ENCODE measurements at regions not wholly inside any gene's neighbourhood (a gene's known extent, or its start where the extent isn't known, plus 50 kb on each side); places are given as distances from the start of the nearest gene placed in this dataset.

GRCh38 chr3:176005564-176005963 lies 1146.4 kb downstream of the NAALADL2 start:
- Mint-ChIP-seq H3K36me3 (ENCODE audit: insufficient read depth in 1 of 3, low read depth in 3 of 3) (no peaks in the 10 kb centered on the region), H3K27me3 (ENCODE audit: low read depth) (no peaks in the 10 kb centered on the region), H3K27ac (no peak overlapping the region; a peak in 1 of 7 replicates), H3K4me1 (peaks cover 14 to 19% of the 10 kb centered on the region in 2 experiments), H3K4me3 (no peak overlapping the region), H3K9me3 (no peaks in the 10 kb centered on the region)
- no peak overlapping the region for H2BK120ac ChIP-seq (ENCODE audit: low read depth, low read length, poor library complexity, severe bottlenecking)
- no peak overlapping the region for H4K5ac ChIP-seq (ENCODE audit: insufficient read length, low read depth, low read length)
- no peaks in the 10 kb centered on the region for H3K79me2 ChIP-seq (ENCODE audit: insufficient read depth, low read length)
- no peak overlapping the region for H4K8ac ChIP-seq (replicated peaks; ENCODE audit: insufficient read length, low read depth, low read length)
- H2BK5ac ChIP-seq (ENCODE audit: insufficient read length, low read length): no peak overlapping the region
- H4K91ac ChIP-seq (ENCODE audit: insufficient read length, low read depth, low read length): no peak overlapping the region
- H3K56ac ChIP-seq (ENCODE audit: insufficient read length, low read depth, low read length): no peak overlapping the region
- no peak overlapping the region for H3K4ac ChIP-seq (ENCODE audit: low read depth, low read length)
- H2AFZ ChIP-seq (ENCODE audit: low read length): no peak overlapping the region
- H4K20me1 ChIP-seq (ENCODE audit: control insufficient read depth, insufficient read depth, insufficient read length): no peaks in the 10 kb centered on the region
- no peak for DNase-seq
- TF ChIP-seq, protein P1, sequence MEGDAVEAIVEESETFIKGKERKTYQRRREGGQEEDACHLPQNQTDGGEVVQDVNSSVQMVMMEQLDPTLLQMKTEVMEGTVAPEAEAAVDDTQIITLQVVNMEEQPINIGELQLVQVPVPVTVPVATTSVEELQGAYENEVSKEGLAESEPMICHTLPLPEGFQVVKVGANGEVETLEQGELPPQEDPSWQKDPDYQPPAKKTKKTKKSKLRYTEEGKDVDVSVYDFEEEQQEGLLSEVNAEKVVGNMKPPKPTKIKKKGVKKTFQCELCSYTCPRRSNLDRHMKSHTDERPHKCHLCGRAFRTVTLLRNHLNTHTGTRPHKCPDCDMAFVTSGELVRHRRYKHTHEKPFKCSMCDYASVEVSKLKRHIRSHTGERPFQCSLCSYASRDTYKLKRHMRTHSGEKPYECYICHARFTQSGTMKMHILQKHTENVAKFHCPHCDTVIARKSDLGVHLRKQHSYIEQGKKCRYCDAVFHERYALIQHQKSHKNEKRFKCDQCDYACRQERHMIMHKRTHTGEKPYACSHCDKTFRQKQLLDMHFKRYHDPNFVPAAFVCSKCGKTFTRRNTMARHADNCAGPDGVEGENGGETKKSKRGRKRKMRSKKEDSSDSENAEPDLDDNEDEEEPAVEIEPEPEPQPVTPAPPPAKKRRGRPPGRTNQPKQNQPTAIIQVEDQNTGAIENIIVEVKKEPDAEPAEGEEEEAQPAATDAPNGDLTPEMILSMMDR (conservative IDR thresholded peaks at IDR 0.05): no peak
- H2AK5ac ChIP-seq (ENCODE audit: insufficient read length, low read length): no peak overlapping the region
- H3K9me3 ChIP-seq (ENCODE audit: control insufficient read depth, low read depth, low read length): no peaks in the 10 kb centered on the region
- H3K27ac ChIP-seq (ENCODE audit: insufficient read length, low read depth, low read length): no peak overlapping the region
- no peak overlapping the region for H2BK12ac ChIP-seq (ENCODE audit: insufficient read length, low read depth, low read length)
- no peak overlapping the region for H2BK20ac ChIP-seq (ENCODE audit: low read depth, low read length, poor library complexity, severe bottlenecking)
- no peak overlapping the region for H3K23ac ChIP-seq (ENCODE audit: insufficient read length, low read depth, low read length)
- no CpG with 5 or more reads among the region's 1 CpG for WGBS (ENCODE audit: extremely low coverage, insufficient read length, low lambda C conversion rate)
- H3K9ac ChIP-seq (ENCODE audit: extremely low read depth, insufficient read length, low read length): no peak overlapping the region
- H3K4me2 ChIP-seq (ENCODE audit: insufficient read depth, insufficient read length, low read length): no peak overlapping the region
- no peak overlapping the region for H2BK15ac ChIP-seq (ENCODE audit: low read depth, low read length)
- no peaks in the 10 kb centered on the region for H3K4me1 ChIP-seq (ENCODE audit: insufficient read depth, low read length)
- no peak overlapping the region for H3T11ph ChIP-seq (ENCODE audit: low read length)
- no peaks in the 10 kb centered on the region for H3K27me3 ChIP-seq (ENCODE audit: insufficient read depth, low read length)
- H3K18ac ChIP-seq (ENCODE audit: insufficient read length, low read depth, low read length): no peak overlapping the region
- no peak overlapping the region for H3K14ac ChIP-seq (ENCODE audit: insufficient read depth, low read length)
- no peaks in the 10 kb centered on the region for H3K23me2 ChIP-seq (ENCODE audit: insufficient read length, low read depth, low read length, poor library complexity, severe bottlenecking)
- H3K79me1 ChIP-seq (ENCODE audit: insufficient read depth, low read depth, low read length, poor library complexity, severe bottlenecking): no peaks in the 10 kb centered on the region

Data from H9 (cell line).